GM12875 (cell line): ENCODE measurements at regions not wholly inside any gene's neighbourhood (a gene's known extent, or its start where the extent isn't known, plus 50 kb on each side); places are given as distances from the start of the nearest gene placed in this dataset.

ENCODE experiments used
- H3K4me3 ChIP-seq: one replicate; pipeline ENCODE4 v1.5.1; 2011; ENCODE audit warnings: low read depth, low read length, control low read depth
- CTCF ChIP-seq: IDR thresholded peaks from 2 replicates; pipeline ENCODE4 v1.5.1; 2011; ENCODE audit warnings: low read depth, mild to moderate bottlenecking, control low read depth, inconsistent platforms, low read length, moderate library complexity, borderline replicate concordance; ENCODE audit not compliant: insufficient read depth

- no peak overlapping the region for H3K4me3 ChIP-seq
- TF ChIP-seq CTCF: no peak
Measured at GRCh38 chr14:56494167-56494566, 85.4 kb upstream of the TMEM260 start.

DNA sequence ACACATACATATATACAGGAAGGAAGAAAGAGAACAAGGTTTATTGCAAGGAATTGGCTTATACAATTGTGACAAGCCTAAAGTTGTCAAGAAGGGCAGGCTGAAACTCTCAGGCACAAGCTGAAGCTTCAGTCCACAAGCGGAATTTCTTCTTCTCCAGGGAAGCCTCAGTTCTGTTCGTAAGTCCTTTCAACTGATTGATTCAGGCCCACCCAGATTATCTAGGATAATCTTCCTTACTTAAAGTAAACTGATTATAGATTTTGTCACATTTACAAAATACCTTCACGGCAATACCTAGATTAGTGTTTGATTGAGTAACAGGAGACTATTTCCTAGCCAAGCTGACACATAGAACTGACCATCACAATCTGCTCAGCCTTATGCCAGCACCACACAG is 81.5 kb upstream of the TMEM260 start:
- H3K4me3 ChIP-seq: no peak overlapping the region
- TF ChIP-seq CTCF: no peak

- TF ChIP-seq CTCF: no peak
- H3K4me3 ChIP-seq: no peak overlapping the region
Measured at GRCh38 chr14:56501909-56502530, 77.6 kb upstream of the TMEM260 start.

DNA sequence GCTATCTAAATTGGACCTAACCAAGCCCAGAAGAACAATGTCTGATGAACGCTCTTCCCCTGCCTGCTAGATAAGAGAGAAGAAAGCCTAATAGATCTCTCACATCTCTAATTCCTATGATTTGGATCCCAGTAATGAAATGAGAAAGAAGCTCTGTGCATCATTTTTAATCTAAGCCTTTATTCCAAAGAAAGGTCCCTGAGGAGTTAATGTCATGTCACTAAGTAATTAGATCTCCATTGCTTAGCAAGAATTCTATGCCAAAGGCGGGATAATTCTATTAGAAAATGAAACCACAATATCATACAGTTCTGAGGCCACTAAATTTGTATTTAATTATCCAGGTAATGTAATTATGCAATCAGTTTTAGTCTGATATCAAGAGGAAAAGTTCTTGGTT is 74.2 kb upstream of the TMEM260 start:
- no peak overlapping the region for H3K4me3 ChIP-seq
- no peak for TF ChIP-seq CTCF

DNA sequence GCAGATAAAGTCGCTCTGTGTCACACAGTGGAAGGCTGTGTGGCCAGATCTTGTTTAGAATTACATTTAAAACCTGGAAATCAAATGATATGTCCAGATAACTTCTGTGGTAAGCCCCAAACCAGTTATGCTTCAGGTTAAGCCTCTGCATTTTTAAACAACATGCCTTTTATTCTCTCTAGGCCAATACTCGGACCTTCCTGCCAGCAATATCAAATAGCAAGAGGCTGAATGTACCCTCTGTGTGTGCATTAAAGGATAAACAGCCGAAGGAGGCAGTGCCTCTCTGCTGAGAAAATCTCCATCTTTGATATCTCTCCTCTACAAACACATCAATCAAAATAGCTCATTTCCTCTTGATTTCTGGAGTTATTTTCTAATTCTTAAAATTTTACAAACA is 67.1 kb upstream of the TMEM260 start:
- TF ChIP-seq CTCF: no peak
- no peak overlapping the region for H3K4me3 ChIP-seq

GRCh38 chr14:56514663-56515371 is 64.8 kb upstream of the TMEM260 start:
- no peak overlapping the region for H3K4me3 ChIP-seq

More at GRCh38 chr14:56514663-56515371, 64.8 kb upstream of the TMEM260 start:
- no peak for TF ChIP-seq CTCF
